IMR-90 (cell line): ENCODE measurements at regions not wholly inside any gene's neighbourhood (a gene's known extent, or its start where the extent isn't known, plus 50 kb on each side); places are given as distances from the start of the nearest gene placed in this dataset.

Source experiments
- ATAC-seq: fragments of 200-7000 bp; cut with Tn5 transposase; 2 replicates; pipeline ENCODE4 v1.9.1; 2020; ENCODE audit warnings: low read depth, mild to moderate bottlenecking, moderate library complexity
- BruUV-seq: library from RNA; stranded (reverse); fragments of 400-500 nt; replicated peaks from 2 replicates; lab custom pipeline; 2021; lab: Mats Ljungman, UMichigan
- CTCF ChIA-PET: fragments of 300-600 bp; formaldehyde crosslinking; extraction: SDS; loops from one replicate; lab custom pipeline; 2021; ENCODE audit warnings: antibody characterized with exemption; lab: Yijun Ruan, JAX
- POLR2A ChIA-PET: fragments of 300-600 bp; sonication (Branson Sonifier 250); formaldehyde crosslinking; loops from one replicate; lab custom pipeline; 2022; ENCODE audit warnings: antibody characterized with exemption; ENCODE audit not compliant: unreplicated experiment; lab: Charles Lee
- DNase-seq: peaks from one replicate; pipeline ENCODE4 v3.0.0; 2013
- H2AFZ ChIP-seq: replicated peaks from 2 replicates; pipeline ENCODE3; 2013; ENCODE audit warnings: low read length, mild to moderate bottlenecking; ENCODE audit not compliant: poor library complexity
- H2AK5ac ChIP-seq: 2 replicates; pipeline ENCODE4 v1.6.1; 2013; ENCODE audit warnings: low read depth, low read length, inconsistent platforms
- H2AK9ac ChIP-seq: replicated peaks from 2 replicates; pipeline ENCODE3; 2013; ENCODE audit warnings: mild to moderate bottlenecking, low read depth, low read length, moderate library complexity; ENCODE audit not compliant: poor library complexity
- H2BK120ac ChIP-seq: 2 replicates; pipeline ENCODE4 v1.6.1; 2013; ENCODE audit warnings: low read depth, low read length, inconsistent platforms
- H2BK15ac ChIP-seq: 3 replicates; pipeline ENCODE4 v1.6.1; 2013; ENCODE audit warnings: low read depth, low read length, inconsistent platforms
- H2BK20ac ChIP-seq: 2 replicates; pipeline ENCODE4 v1.6.1; 2013; ENCODE audit warnings: low read depth, mild to moderate bottlenecking, inconsistent platforms, low read length, moderate library complexity
- H2BK5ac ChIP-seq: 2 replicates; pipeline ENCODE4 v1.6.1; 2013; ENCODE audit warnings: mild to moderate bottlenecking, low read depth, low read length, inconsistent platforms; ENCODE audit not compliant: poor library complexity, severe bottlenecking
- H3K14ac ChIP-seq: replicated peaks from 2 replicates; pipeline ENCODE4 v1.6.1; 2013; ENCODE audit warnings: low read depth, low read length, inconsistent platforms
- H3K18ac ChIP-seq: 2 replicates; pipeline ENCODE4 v1.6.1; 2013; ENCODE audit warnings: low read depth, low read length, control low read depth
- H3K23ac ChIP-seq: 2 replicates; pipeline ENCODE4 v1.6.1; 2013; ENCODE audit warnings: low read depth, low read length, inconsistent platforms
- H3K27ac ChIP-seq: 2 replicates; pipeline ENCODE4 v1.5.1; 2013; ENCODE audit warnings: mild to moderate bottlenecking, control low read depth, low read length; ENCODE audit not compliant: insufficient read depth
- H3K27me3 ChIP-seq: 2 replicates; pipeline ENCODE4 v1.6.1; 2013; ENCODE audit warnings: low read length; ENCODE audit not compliant: control insufficient read depth, insufficient read depth
- H3K36me3 ChIP-seq: 2 replicates; pipeline ENCODE4 v1.6.1; 2013; ENCODE audit warnings: low read length, mixed read lengths; ENCODE audit not compliant: control insufficient read depth, insufficient read depth
- H3K4ac ChIP-seq: 2 replicates; pipeline ENCODE4 v1.6.1; 2013; ENCODE audit warnings: low read depth, low read length, inconsistent platforms
- H3K4me1 ChIP-seq: 2 replicates; pipeline ENCODE4 v1.6.1; 2013; ENCODE audit warnings: low read length, mixed read lengths; ENCODE audit not compliant: control insufficient read depth, insufficient read depth
- H3K4me2 ChIP-seq: 2 replicates; pipeline ENCODE4 v1.6.1; 2013; ENCODE audit warnings: low read depth, mild to moderate bottlenecking, control low read depth, low read length, moderate library complexity
- H3K4me3 ChIP-seq: 2 replicates; pipeline ENCODE4 v1.5.1; 2013; ENCODE audit warnings: low read depth, mild to moderate bottlenecking, control low read depth, low read length, moderate library complexity; ENCODE audit not compliant: insufficient read depth
- H3K56ac ChIP-seq: 2 replicates; pipeline ENCODE4 v1.6.1; 2013; ENCODE audit warnings: low read length, inconsistent platforms; ENCODE audit not compliant: insufficient read depth; ENCODE audit errors: extremely low read depth
- H3K79me1 ChIP-seq, 2 experiments: 2 replicates each; pipeline ENCODE4 v1.6.1; 2013; ENCODE audit warnings: low read length in 2 of 2, inconsistent platforms in 1 of 2, low read depth in 1 of 2
- H3K9ac ChIP-seq: 2 replicates; pipeline ENCODE4 v1.6.1; 2013; ENCODE audit warnings: low read depth, low read length, control low read depth
- H3K9me1 ChIP-seq: 2 replicates; pipeline ENCODE4 v1.6.1; 2013; ENCODE audit warnings: low read length, inconsistent platforms; ENCODE audit not compliant: insufficient read depth
- H3K9me3 ChIP-seq: 2 replicates; pipeline ENCODE4 v1.6.1; 2013; ENCODE audit warnings: low read length; ENCODE audit not compliant: control insufficient read depth, insufficient read depth
- H4K20me1 ChIP-seq: 2 replicates; pipeline ENCODE4 v1.6.1; 2013; ENCODE audit warnings: low read length, inconsistent platforms; ENCODE audit not compliant: insufficient read depth
- H4K5ac ChIP-seq: 2 replicates; pipeline ENCODE4 v1.6.1; 2013; ENCODE audit warnings: mild to moderate bottlenecking, low read depth, low read length, control low read depth
- H4K8ac ChIP-seq, 2 experiments: 2 replicates each; pipeline ENCODE4 v1.6.1; 2013; ENCODE audit warnings: low read depth in 2 of 2, low read length in 2 of 2, control low read depth in 1 of 2, inconsistent platforms in 1 of 2
- H4K91ac ChIP-seq: 2 replicates; pipeline ENCODE4 v1.6.1; 2013; ENCODE audit warnings: low read depth, low read length, inconsistent platforms; ENCODE audit not compliant: insufficient read depth
- BHLHE40 ChIP-seq: fragments of 150-350 bp; IDR thresholded peaks from 2 replicates; pipeline ENCODE4 v1.6.1; 2016; ENCODE audit warnings: mild to moderate bottlenecking, low read depth, low read length
- CHD1 ChIP-seq: IDR thresholded peaks from 2 replicates; pipeline ENCODE4 v1.6.1; 2012; ENCODE audit warnings: low read depth, low read length, improper control_type of control experiment
- CTCF ChIP-seq: conservative IDR thresholded peaks from 2 replicates; pipeline ENCODE4 v1.5.1; 2012; ENCODE audit warnings: mild to moderate bottlenecking, low read depth, low read length, improper control_type of control experiment
- ELK1 ChIP-seq: fragments of 150-350 bp; IDR thresholded peaks from 2 replicates; pipeline ENCODE4 v1.6.1; 2016; ENCODE audit warnings: low read depth, mild to moderate bottlenecking, low read length, moderate library complexity, borderline replicate concordance
- FOS ChIP-seq: fragments of 150-350 bp; IDR thresholded peaks from 2 replicates; pipeline ENCODE4 v1.6.1; 2016; ENCODE audit warnings: low read depth, low read length
- MAZ ChIP-seq: IDR thresholded peaks from 2 replicates; pipeline ENCODE4 v1.6.1; 2012; ENCODE audit warnings: low read depth, mild to moderate bottlenecking, low read length, improper control_type of control experiment, moderate library complexity, borderline replicate concordance
- MXI1 ChIP-seq: IDR thresholded peaks from 2 replicates; pipeline ENCODE4 v1.6.1; 2012; ENCODE audit warnings: low read depth, mild to moderate bottlenecking, low read length, moderate library complexity, borderline replicate concordance
- NFE2L2 ChIP-seq: fragments of 150-350 bp; IDR thresholded peaks from 2 replicates; pipeline ENCODE4 v1.6.1; 2016; ENCODE audit warnings: low read depth, mild to moderate bottlenecking, low read length
- POLR2A ChIP-seq: IDR thresholded peaks from 2 replicates; pipeline ENCODE4 v1.6.1; 2012; ENCODE audit warnings: mild to moderate bottlenecking, low read depth, low read length
- RCOR1 ChIP-seq: IDR thresholded peaks from 2 replicates; pipeline ENCODE4 v1.6.1; 2012; ENCODE audit warnings: mild to moderate bottlenecking, low read length, improper control_type of control experiment; ENCODE audit not compliant: insufficient replicate concordance
- RFX5 ChIP-seq: IDR thresholded peaks from 2 replicates; pipeline ENCODE4 v1.8.0; 2012; ENCODE audit warnings: low read depth, mild to moderate bottlenecking, low read length, moderate library complexity
- SMC3 ChIP-seq: fragments of 150-350 bp; IDR thresholded peaks from 2 replicates; pipeline ENCODE4 v1.6.1; 2016; ENCODE audit warnings: low read depth, mild to moderate bottlenecking, antibody characterized with exemption, low read length, moderate library complexity
- USF2 ChIP-seq: fragments of 150-350 bp; IDR thresholded peaks from 2 replicates; pipeline ENCODE4 v1.6.1; 2017; ENCODE audit warnings: mild to moderate bottlenecking, antibody characterized with exemption, low read length, low read depth
- WGBS, 2 experiments: methylation state at CpG; one replicate each; pipeline versions ENCODE4 v1.1.5 to v1.1.7; 2013; ENCODE audit warnings: missing lambda C conversion rate in 2 of 2; ENCODE audit not compliant: insufficient read length in 1 of 2; ENCODE audit errors: extremely low coverage in 2 of 2; 5-methylcytosine and 5-hydroxymethylcytosine counted together
- dilution Hi-C: fragments of 300-500 bp; cut with HindIII; formaldehyde crosslinking; loops from one replicate; pipeline ENCODE4 v1.14.3; 2018; ENCODE audit warnings: low sequenced_read_pairs; ENCODE audit not compliant: unreplicated experiment
- in situ Hi-C: fragments of 300-500 bp; cut with MboI; formaldehyde crosslinking; loops from 3 replicates; pipeline ENCODE4 v1.14.3; 2019; ENCODE audit warnings: low sequenced_read_pairs, inconsistent platforms, mixed read lengths
- intact Hi-C: fragments of 100-400 bp; cut with micrococcal nuclease; formaldehyde crosslinking; loops from 2 replicates; pipeline ENCODE4 v1.10.0; 2022

GRCh38 chr2:15820927-15821326 is 119.4 kb upstream of the MYCN start:
- H3K4me1 ChIP-seq: no peaks in the 10 kb centered on the region
- in situ Hi-C loops (no loop called here), intact Hi-C loops (no loop called here), dilution Hi-C loops (no loop called here)
- H3K14ac ChIP-seq: no peak overlapping the region
- H3K27ac ChIP-seq: no peak overlapping the region
- no peak overlapping the region for H3K18ac ChIP-seq
- no peak overlapping the region for H2BK5ac ChIP-seq
- ATAC-seq: no peak
- peaks cover 41% of the 10 kb centered on the region for H3K9me3 ChIP-seq
- no peak overlapping the region for H4K91ac ChIP-seq
- H3K23ac ChIP-seq: no peak overlapping the region
- ChIA-PET CTCF (no interaction called here), POLR2A (no interaction called here)
- no peaks in the 10 kb centered on the region for H3K36me3 ChIP-seq
- no peak overlapping the region for H3K4me2 ChIP-seq
- H3K27me3 ChIP-seq: no peaks in the 10 kb centered on the region
- no peak overlapping the region for H2AFZ ChIP-seq
- H3K79me1 ChIP-seq: no peaks in the 10 kb centered on the region
- no peak for TF ChIP-seq FOS
- TF ChIP-seq SMC3: no peak
- no peak for TF ChIP-seq CHD1
- no peak for TF ChIP-seq RCOR1
- no peak for TF ChIP-seq POLR2A
- TF ChIP-seq MAZ: no peak
- TF ChIP-seq BHLHE40: no peak
- TF ChIP-seq USF2: no peak
- no peak for TF ChIP-seq NFE2L2
- no peak for TF ChIP-seq CTCF
- no peak for TF ChIP-seq MXI1
- no peak for TF ChIP-seq ELK1
- TF ChIP-seq RFX5: no peak
- H4K5ac ChIP-seq: no peak overlapping the region
- no peak overlapping the region for H3K56ac ChIP-seq
- no peak overlapping the region for H3K4ac ChIP-seq
- H2AK5ac ChIP-seq: no peak overlapping the region
- no peaks in the 10 kb centered on the region for H3K9me1 ChIP-seq
- H2BK15ac ChIP-seq: no peak overlapping the region
- no peak overlapping the region for H4K8ac ChIP-seq
- WGBS, 2 experiments: no CpG with 5 or more reads among the region's 2 CpGs
- H3K4me3 ChIP-seq: no peak overlapping the region
- H2AK9ac ChIP-seq: no peak overlapping the region
- H4K20me1 ChIP-seq: no peaks in the 10 kb centered on the region
- no peak overlapping the region for H2BK20ac ChIP-seq
- no peak for DNase-seq
- no peak overlapping the region for H2BK120ac ChIP-seq
- no TSS peak for BruUV-seq
- no peak overlapping the region for H3K9ac ChIP-seq
